ENCODE measurements at regions not wholly inside any gene's neighbourhood (a gene's known extent, or its start where the extent isn't known, plus 50 kb on each side); places are given as distances from the start of the nearest gene placed in this dataset.

GRCh38 chr15:69742361-69742760 is 289.7 kb downstream of the RPLP1 start:
- TF ChIP-seq CTCF (IDR thresholded peaks at IDR 0.05) = no peak
- Histone ChIP-seq H3K27me3 (peaks cover 0 to 63% (median 31%) of the 10 kb centered on the region in 7 donors), H3K36me3 (no peaks in the 10 kb centered on the region), H3K4me1 (peaks cover 0 to 7% (median 0%) of the 10 kb centered on the region in 9 donors), H3K9me3 (peaks cover 0 to 13% (median 0%) of the 10 kb centered on the region in 11 donors), H3K4me3 (no peak overlapping the region), H3K27ac (no peak overlapping the region)
- 80% methylated on average over 9 of the region's 9 CpGs for WGBS, 2 donors
- DNase-seq (no peak), ATAC-seq (peak in 1 of 8 donors; percentile 13)
- intact Hi-C loops (cut with DNase I) = no loop called here

- H3K9me3 ChIP-seq = peaks cover 0 to 12% (median 0%) of the 10 kb centered on the region in 11 donors
- H3K4me3 ChIP-seq = no peak overlapping the region
- no peak overlapping the region for H3K27ac ChIP-seq
- intact Hi-C loops (cut with DNase I) = no loop called here
- H3K4me1 ChIP-seq = peaks cover 0 to 7% (median 0%) of the 10 kb centered on the region in 9 donors
- ATAC-seq (no peak), DNase-seq (no peak)
- no peak for TF ChIP-seq CTCF (IDR thresholded peaks at IDR 0.05)
- peaks cover 0 to 63% (median 29%) of the 10 kb centered on the region in 7 donors for H3K27me3 ChIP-seq
- no peaks in the 10 kb centered on the region for H3K36me3 ChIP-seq
- WGBS, 2 donors = 81 to 89% methylated on average over 1 of the region's 1 CpG
These were observed 290.5 kb downstream of the RPLP1 start for GRCh38 chr15:69743091-69743490.

- H3K27me3 ChIP-seq = peaks cover 0 to 60% (median 28%) of the 10 kb centered on the region in 7 donors
- no peaks in the 10 kb centered on the region for H3K36me3 ChIP-seq
- no peak for DNase-seq
- intact Hi-C loops (cut with DNase I) = no loop called here
- no peak for ATAC-seq
- H3K4me1 ChIP-seq = peaks cover 0 to 15% (median 0%) of the 10 kb centered on the region in 9 donors
- no peak overlapping the region for H3K27ac ChIP-seq
- H3K9me3 ChIP-seq = peaks cover 0 to 12% (median 0%) of the 10 kb centered on the region in 11 donors
- no peak for TF ChIP-seq CTCF (IDR thresholded peaks at IDR 0.05)
- H3K4me3 ChIP-seq = no peak overlapping the region
- 57 to 64% methylated on average over 5 of the region's 5 CpGs for WGBS, 2 donors
These were observed 292.0 kb downstream of the RPLP1 start for GRCh38 chr15:69744391-69745162.

GRCh38 chr15:69747193-69747592 is 294.6 kb downstream of the RPLP1 start:
- Histone ChIP-seq H3K4me3 (no peak overlapping the region), H3K27me3 (peaks cover 0 to 50% (median 26%) of the 10 kb centered on the region in 7 donors), H3K27ac (no peak overlapping the region), H3K4me1 (peaks cover 0 to 18% (median 0%) of the 10 kb centered on the region in 9 donors), H3K9me3 (peaks cover 0 to 9% (median 0%) of the 10 kb centered on the region in 11 donors), H3K36me3 (no peaks in the 10 kb centered on the region)
- ATAC-seq (no peak), DNase-seq (no peak)
- intact Hi-C loops (cut with DNase I) = no loop called here
- no peak for TF ChIP-seq CTCF (IDR thresholded peaks at IDR 0.05)
- 81 to 84% methylated on average over 5 of the region's 5 CpGs for WGBS, 2 donors

All from heart right ventricle (tissue), 16 donors.